ENCODE measurements at regions not wholly inside any gene's neighbourhood (a gene's known extent, or its start where the extent isn't known, plus 50 kb on each side); places are given as distances from the start of the nearest gene placed in this dataset.
A peak's percentile ranks its signal among the peaks of the same experiment; 100 is the strongest.

- H3K4me3 ChIP-seq (ENCODE audit: low read depth in 2 of 2, low read length in 2 of 2), result no peak overlapping the region
- no peaks in the 10 kb centered on the region for H3K9me3 ChIP-seq (ENCODE audit: control insufficient read depth, insufficient read depth, low read depth, low read length)
- H3K27me3 ChIP-seq (ENCODE audit: control insufficient read depth, insufficient read depth, low read length), result peaks cover 2% of the 10 kb centered on the region; the same call in 1 of the 2 replicates
- BruUV-seq (replicated peaks), result no TSS peak
- no peak for TF ChIP-seq POLR2AphosphoS5 (IDR thresholded peaks at IDR 0.05; ENCODE audit: low read depth, low read length)
- TF ChIP-seq TCF7L2 (IDR thresholded peaks at IDR 0.05; ENCODE audit: low read depth, low read length), result no peak
- TF ChIP-seq, protein P1, sequence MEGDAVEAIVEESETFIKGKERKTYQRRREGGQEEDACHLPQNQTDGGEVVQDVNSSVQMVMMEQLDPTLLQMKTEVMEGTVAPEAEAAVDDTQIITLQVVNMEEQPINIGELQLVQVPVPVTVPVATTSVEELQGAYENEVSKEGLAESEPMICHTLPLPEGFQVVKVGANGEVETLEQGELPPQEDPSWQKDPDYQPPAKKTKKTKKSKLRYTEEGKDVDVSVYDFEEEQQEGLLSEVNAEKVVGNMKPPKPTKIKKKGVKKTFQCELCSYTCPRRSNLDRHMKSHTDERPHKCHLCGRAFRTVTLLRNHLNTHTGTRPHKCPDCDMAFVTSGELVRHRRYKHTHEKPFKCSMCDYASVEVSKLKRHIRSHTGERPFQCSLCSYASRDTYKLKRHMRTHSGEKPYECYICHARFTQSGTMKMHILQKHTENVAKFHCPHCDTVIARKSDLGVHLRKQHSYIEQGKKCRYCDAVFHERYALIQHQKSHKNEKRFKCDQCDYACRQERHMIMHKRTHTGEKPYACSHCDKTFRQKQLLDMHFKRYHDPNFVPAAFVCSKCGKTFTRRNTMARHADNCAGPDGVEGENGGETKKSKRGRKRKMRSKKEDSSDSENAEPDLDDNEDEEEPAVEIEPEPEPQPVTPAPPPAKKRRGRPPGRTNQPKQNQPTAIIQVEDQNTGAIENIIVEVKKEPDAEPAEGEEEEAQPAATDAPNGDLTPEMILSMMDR (IDR thresholded peaks at IDR 0.05), result no peak; the same call in 1 of the 2 replicates
- no peak for TF ChIP-seq REST (IDR thresholded peaks at IDR 0.05; ENCODE audit: insufficient read depth in 1 of 2, low read depth in 2 of 2, low read length in 1 of 2)
- no peak for TF ChIP-seq SIN3A (IDR thresholded peaks at IDR 0.05; ENCODE audit: borderline replicate concordance, insufficient read depth, low read depth, low read length)
- in situ Hi-C loops (cut with HindIII; ENCODE audit: low pct_unique_long_range_greater_than_20kb, low sequenced_read_pairs) (no loop called here), intact Hi-C loops (cut with micrococcal nuclease; ENCODE audit: unreplicated experiment) (no loop called here)
- ChIA-PET CTCF (interaction anchor here (0.7 to 1.0 kb wide), 4 partner anchors 12 to 263 kb away, joined by 3 to 8 read pairs (median 6); no protein-coding TSS in a partner anchor), POLR2A (interaction anchor here (1.0 kb wide), 1 partner anchor 263 kb away, joined by 5 read pairs; no protein-coding TSS in a partner anchor)
- no peaks in the 10 kb centered on the region for H3K4me1 ChIP-seq (ENCODE audit: control insufficient read depth, insufficient read depth, low read length)
- DNase-seq (ENCODE audit: low read depth, low spot score) (no peak), ATAC-seq (no peak)
- H3K27ac ChIP-seq (ENCODE audit: low read length), result no peak overlapping the region
- H3K36me3 ChIP-seq (ENCODE audit: control insufficient read depth, insufficient read depth, low read length), result no peaks in the 10 kb centered on the region
These were observed 62.4 kb upstream of the EMX2 start for GRCh38 chr10:117480097-117480496.

GRCh38 chr10:117477961-117478670, 64.4 kb upstream of the EMX2 start:
- no TSS peak for BruUV-seq (replicated peaks)
- CTCF ChIA-PET, result interaction anchor here (0.6 to 1.2 kb wide), 6 partner anchors 8 to 133 kb away, joined by 3 to 10 read pairs (median 4); no protein-coding TSS in a partner anchor
- peak; percentile 30 for DNase-seq (ENCODE audit: low read depth, low spot score)

More at GRCh38 chr10:117477961-117478670, 64.4 kb upstream of the EMX2 start:
- H3K9me3 ChIP-seq (ENCODE audit: control insufficient read depth, insufficient read depth, low read depth, low read length), result no peaks in the 10 kb centered on the region
- H3K4me3 ChIP-seq (ENCODE audit: low read depth in 2 of 2, low read length in 2 of 2), result no peak overlapping the region
- POLR2A ChIA-PET, result no interaction called here
- intact Hi-C loops (cut with micrococcal nuclease; ENCODE audit: unreplicated experiment), result loop anchor here (2.0 kb wide), 1 partner anchor 35 kb away; no protein-coding TSS in a partner anchor
- 0 out of 2 replicates have a peak, but pooled peaks cover 2% of the 10 kb centered on the region for H3K27me3 ChIP-seq (ENCODE audit: control insufficient read depth, insufficient read depth, low read length)
- peak; percentile 87 for ATAC-seq
- H3K36me3 ChIP-seq (ENCODE audit: control insufficient read depth, insufficient read depth, low read length), result no peaks in the 10 kb centered on the region
- no peak for TF ChIP-seq REST (IDR thresholded peaks at IDR 0.05; ENCODE audit: insufficient read depth in 1 of 2, low read depth in 2 of 2, low read length in 1 of 2)
- no peak for TF ChIP-seq SIN3A (IDR thresholded peaks at IDR 0.05; ENCODE audit: borderline replicate concordance, insufficient read depth, low read depth, low read length)
- TF ChIP-seq POLR2AphosphoS5 (IDR thresholded peaks at IDR 0.05; ENCODE audit: low read depth, low read length), result no peak
- TF ChIP-seq TCF7L2 (IDR thresholded peaks at IDR 0.05; ENCODE audit: low read depth, low read length), result no peak
- TF ChIP-seq, protein P1 (IDR thresholded peaks at IDR 0.05), result peak; percentile 72
- in situ Hi-C loops (cut with HindIII; ENCODE audit: low pct_unique_long_range_greater_than_20kb, low sequenced_read_pairs), result no loop called here
- no peaks in the 10 kb centered on the region for H3K4me1 ChIP-seq (ENCODE audit: control insufficient read depth, insufficient read depth, low read length)
- H3K27ac ChIP-seq (ENCODE audit: low read length), result no peak overlapping the region
